Left forelimb (tissue), 1 donor: ENCODE measurements at regions not wholly inside any gene's neighbourhood (a gene's known extent, or its start where the extent isn't known, plus 50 kb on each side); places are given as distances from the start of the nearest gene placed in this dataset.

ENCODE experiments used
- DNase-seq: peaks from one replicate; pipeline ENCODE4 v3.0.0-alpha.2; 2018; ENCODE audit warnings: low spot score

DNA sequence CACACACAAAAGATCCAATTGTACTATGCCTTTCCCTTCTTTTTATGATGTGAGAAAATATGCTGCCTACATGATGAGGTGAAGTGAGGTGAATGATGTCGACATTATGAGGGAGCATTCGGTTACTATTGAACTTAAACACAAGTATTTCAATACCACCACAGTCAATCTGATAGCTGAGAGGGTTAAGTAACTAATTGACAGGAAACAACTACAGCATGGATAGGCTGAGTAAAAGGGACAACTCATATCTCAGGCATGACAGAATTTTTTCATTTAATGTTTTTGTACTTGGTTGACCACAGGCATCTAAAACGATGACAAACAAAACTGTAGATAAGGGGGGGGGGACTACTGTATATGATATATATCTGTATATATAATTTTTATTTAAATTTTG is 488.9 kb downstream of the SH2D4B start:
- no peak for DNase-seq

DNA sequence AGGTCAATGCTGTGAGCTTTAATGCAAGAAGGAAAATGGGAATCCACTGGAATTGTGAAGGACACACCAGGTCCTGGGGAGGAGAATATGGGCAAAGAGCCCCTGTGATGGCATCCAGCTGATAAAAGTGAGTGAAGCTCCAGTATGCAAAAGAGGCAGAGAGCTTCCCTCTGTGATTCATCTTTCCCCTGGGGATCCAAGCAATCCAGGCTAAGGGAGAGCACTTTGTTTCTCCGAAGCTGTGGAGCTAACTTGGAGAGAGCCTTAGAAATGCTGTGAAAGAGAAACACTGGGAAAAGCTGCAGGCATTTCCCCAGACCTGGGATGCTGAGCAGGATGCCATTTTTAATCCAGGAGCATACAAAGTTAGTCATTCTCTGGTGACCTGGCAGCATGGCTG is 489.5 kb downstream of the SH2D4B start:
- DNase-seq: no peak

DNA sequence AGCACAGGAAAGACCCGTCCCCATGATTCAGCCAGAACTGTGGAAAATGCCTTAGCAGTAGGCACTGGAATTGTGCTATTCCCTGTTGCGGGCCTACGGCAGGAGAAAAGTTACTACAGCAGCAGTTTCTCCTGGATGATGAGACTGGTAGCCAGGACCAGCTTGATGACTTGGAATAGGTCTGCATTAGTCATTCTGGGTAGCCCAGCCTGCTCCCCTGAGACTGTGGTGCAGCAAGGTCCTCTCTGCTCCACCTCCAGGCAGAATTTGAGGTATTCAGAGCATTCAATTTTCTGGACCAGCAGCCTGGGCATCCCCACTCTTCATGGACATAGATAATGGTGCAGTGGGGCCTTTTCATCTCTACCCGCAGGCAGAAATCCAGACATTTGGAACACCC is 490.0 kb downstream of the SH2D4B start:
- no peak for DNase-seq

DNA sequence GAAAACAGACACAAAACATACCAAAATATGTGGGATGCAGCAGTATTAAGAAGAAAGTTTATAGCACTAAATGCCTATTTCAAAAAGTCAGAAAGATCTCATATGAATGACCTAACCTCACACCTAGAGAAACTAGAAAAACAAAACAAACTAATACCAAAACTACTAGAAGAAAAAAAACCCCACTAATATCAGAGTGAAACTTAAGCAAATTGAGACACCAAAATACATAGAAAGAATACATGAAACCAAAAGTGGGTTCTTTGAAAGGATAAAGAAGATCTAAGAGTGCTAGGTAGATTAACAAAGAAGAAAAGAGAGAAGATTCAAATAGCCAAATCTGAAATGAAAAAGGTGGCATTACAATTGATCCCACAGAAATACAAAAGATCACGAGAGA is 494.1 kb downstream of the SH2D4B start:
- DNase-seq: no peak

DNA sequence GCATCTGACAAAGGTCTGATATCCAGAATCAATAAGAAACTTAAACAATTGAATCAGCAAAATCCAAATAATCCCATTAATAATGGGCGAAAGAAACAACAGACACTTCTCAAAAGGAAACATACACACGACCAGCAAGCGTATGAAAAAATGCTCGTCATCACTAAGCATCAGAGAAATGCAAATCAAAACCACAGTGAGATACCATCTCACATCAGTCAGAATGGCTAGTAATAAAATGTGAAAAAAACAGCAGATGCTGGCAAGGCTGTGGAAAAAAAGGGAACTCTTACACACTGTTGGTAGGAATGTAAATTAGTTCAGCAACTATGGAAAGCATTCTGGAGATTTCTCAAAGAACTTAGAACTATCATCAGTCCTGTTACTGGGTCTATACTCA is 496.7 kb downstream of the SH2D4B start:
- no peak for DNase-seq

DNA sequence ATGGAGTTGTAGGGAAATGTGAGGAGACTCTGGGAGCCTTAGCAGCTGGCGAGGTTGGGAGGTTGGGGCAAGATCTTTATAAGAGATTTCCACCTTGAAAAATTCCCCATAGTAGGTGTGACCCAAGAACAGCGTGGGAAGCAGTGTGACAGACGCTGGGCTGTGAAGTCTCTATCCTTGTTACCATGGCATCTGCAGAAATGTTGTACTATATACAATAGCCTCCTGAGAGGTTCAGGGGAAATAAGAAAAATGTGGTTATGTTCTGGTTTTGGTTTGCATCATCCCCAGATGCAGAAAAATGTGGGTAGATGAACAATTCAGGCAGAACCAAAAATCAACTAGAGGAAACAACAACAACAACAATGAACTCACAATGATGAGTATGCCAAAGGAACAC is 498.6 kb downstream of the SH2D4B start:
- no peak for DNase-seq

DNA sequence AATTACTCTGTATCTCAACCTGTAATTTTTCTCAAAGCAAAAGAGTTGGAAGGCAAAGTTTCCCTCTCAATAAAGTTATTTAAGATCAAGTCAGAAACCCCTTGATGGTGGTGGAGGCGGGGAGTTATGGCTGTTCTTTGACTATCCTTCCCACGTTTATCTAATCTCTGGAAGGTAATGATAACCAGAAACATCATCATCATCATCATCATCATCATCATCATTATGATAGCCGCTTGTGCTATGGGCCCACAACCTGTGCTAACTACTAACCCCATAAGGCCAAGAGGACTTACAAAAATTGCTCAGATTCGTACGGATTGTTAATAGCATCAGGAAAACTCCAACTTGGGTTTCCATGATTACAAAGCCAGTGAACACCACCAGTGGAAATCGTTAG is 502.3 kb downstream of the SH2D4B start:
- DNase-seq: no peak

DNA sequence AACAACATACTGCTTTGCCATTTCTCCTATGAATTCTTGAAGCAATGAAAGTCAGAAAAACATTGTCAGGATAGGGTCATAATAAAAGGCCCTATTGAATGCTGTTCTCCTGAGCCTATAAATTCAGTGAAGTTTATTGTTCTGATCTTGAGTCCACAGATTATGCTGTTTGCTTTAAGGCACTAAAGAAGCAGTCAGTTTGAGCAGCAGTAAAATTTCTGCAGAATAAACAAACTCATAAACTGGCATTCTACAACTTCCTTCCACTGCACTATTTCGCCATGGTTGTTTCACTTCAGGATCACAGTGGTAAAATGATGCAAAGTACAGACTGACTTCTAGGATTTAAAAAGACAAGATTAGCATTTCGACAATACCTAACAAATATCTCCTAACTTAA is 503.2 kb downstream of the SH2D4B start:
- DNase-seq: no peak

DNA sequence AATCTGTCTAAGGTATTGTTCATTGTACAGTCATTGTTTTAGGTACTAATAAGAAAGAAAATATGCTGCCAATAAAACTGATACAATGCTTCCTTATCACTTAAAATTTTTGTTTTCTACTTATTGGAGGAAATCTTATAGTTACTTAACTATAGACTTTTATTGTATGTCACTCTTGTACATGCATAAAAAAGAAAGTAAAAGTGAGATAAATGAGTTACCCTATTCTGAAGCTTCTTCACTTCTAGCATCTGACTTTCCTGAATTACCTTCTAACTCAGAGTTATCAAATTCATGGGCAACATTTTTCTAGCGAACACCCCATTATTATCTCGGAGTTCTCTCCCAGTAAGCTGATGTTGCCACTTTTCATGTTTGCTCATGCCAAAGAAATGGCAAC is 504.9 kb downstream of the SH2D4B start:
- no peak for DNase-seq

DNA sequence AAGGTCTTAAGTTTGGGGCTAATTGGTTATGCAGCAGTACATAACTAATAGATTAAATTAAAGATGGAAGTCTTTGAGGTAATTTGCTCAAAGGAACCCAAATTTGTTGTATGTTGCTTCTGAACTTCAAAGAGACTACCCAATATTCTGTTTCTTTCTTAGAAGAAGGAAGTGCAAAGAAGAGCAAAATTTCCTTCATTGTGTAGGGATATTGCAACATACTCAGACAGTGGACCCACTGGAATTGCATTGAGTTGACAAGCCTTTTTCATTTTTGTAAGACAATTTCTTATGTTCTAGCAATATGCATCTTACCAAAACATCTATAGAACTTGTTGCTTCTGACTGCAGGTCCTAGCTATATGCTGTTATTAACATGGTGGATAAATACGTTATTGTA is 527.8 kb downstream of the SH2D4B start:
- no peak for DNase-seq

DNA sequence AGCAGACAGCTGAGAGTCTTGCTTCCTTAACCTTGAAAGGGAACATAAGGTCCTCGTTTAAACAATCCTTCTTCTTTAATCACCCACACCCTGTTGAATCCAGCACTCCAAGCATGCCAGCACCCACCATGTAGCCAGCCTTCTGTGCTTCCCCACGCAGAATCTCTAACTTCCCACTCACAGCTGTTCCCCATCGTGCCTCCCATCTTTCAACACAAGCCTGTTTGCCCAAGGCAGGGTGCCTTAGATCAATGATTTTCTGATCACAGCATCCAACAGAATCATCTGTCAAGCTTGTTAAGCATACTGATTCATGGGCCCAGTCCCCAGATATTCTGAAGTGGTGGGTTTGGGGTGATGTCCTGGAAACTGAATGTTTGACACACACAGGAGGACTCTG is 530.8 kb downstream of the SH2D4B start:
- no peak for DNase-seq

DNA sequence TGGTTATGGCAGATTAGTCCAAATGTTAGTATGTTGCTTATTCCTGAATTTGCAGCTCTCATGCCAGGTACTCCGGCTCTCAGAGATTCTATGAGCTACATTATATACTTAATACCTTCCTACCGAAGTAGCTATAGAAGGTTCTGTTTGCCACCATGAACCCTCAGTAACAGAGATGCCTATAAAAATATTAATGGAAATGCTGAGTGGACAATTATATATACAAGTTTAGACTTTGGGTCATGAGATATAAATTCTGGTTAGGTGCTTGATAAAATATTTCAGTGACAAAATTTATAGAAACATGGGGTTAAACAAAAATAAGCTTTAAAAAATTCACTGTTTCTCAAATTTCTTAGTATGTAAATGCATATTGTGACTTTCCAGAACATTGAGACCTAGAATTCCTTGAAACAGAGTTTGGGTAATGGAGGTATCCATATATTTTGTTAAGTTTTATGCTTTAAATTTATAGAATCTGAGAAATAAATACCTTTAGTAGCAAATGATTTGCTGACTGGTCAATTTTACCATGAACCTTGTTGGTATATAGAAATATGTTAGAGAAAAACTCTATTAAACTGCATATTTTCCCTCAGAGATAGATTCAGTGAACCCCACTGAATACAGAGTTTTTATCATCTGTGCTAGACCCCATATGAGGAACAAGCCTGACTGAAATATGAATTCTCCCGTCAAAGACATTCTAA is 533.5 kb downstream of the SH2D4B start:
- no peak for DNase-seq

DNA sequence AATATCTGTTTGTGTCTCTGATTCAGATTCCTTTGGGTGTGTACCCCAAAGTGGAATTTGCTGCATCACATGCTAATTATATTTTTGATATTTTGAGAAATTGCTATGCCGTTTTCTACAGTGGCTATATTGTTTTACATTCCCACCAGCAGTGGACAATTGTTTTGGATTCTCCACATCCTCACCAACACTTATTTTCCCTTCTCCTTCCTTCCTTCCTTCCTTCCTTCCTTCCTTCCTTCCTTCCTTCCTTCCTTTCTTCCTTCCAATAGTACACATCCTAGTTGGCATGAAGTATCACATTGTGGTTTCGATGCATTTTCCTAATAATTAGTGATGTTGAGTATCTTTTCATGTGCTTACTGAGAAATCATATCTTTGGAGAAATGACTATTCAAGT is 535.5 kb downstream of the SH2D4B start:
- no peak for DNase-seq

DNA sequence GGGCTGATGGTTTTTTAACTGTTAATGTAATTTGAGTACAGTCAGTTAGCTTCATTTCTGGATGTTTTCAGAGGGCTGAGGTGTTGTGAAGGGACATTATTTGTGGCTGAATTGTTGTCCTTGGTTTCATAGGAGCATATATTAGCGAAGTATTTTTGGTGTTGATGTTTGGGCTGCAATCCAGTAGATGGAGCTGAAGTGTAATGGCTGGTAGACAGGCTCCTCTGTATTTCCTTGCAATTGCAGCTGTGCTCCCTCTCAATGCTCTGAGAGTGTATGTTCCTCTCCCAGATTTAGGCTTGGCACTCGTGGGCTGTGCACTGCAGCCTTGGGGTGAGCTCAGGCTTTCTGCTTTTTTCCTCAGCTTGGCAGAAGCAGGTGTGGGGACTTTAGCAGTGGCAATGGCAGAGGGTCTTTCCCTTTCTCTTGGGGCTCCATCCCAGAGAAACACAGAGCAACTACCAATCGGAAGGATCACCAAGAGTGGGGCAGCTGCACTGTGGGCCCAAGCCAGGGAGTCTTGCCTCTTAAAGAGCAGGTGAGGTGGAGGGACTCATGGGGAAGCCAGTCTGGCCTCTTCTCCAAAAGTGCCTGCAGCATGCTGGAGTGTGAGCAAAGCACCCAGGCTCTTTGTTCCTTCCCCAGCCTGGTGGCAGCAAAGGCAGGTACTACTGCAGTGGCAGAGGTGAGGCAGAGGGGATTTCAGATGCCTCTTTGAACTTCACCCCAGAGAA is 544.4 kb downstream of the SH2D4B start:
- no peak for DNase-seq

DNA sequence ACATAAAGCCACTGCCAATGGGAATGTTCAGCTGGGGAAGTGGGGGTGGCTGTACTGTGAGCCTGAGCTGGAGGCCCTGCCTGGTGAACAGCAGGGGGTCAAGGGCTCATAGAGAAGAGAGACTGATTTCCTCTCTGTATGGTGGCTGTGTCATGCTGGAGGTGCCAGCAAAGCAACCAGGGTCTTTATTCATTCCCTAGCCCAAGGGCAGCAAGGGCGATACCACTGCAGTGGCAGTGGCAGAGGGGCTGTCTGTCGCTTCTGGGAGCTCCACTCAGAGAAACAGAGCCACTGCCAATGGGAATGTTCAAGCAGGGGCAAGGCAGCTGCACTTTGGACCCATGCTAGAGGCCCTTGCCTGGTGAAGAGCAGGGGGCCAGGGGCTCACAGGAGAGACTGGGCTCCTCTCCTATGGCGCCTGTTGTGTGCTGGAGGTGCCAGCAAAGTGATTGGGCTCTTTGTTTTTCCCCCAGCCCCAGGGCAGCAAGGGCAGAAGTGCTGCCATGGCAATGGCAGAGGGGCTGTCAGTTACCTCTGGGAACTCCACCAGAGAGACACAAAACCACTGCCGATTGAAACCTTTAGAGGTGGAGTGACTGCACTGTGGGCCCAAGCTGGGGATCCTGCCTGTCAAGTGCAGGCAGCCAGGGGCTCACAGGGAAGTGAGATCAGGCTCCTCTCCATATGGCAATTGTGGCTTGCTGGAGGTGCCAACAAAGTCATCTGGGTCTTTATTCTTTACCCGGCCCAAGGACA is 545.1 kb downstream of the SH2D4B start:
- DNase-seq: no peak

DNA sequence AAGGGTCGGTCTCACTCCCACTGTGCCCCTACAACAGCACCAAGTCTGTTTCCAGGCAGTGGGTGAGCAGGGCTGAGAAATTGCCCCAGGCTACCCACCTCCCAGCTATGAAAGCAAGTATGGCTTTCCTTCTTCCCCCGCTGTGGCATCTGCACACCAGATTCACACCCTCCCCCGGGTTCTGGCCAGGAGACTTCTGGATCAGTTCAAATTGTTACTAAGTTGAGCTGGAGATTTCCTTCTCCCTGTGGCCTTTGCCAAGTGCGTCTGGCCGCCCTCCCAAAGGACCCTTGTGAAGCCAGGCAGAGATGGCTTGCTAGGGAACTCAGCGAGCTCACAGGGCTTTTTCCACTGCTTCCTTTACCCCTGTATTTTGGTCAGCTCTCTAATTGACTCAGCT is 555.4 kb downstream of the SH2D4B start:
- no peak for DNase-seq

DNA sequence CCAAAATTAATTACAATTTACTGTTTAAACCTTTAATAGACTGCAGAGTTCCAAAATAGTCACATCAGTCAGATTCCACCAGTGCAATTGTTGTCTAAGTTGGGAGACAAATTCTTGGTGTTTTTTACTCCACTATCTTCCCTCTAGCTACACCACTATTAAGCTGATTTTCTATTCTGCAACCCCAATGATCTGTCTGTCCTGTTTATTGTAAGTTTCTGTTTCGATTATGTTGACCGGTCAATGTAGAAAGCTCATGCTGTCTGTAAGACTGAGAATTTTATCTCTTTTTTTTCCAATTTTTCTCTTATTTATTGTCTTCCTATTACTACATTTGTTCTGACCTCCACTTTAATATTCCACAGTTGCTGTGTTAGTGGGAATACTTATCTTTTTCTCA is 557.5 kb downstream of the SH2D4B start:
- DNase-seq: no peak

DNA sequence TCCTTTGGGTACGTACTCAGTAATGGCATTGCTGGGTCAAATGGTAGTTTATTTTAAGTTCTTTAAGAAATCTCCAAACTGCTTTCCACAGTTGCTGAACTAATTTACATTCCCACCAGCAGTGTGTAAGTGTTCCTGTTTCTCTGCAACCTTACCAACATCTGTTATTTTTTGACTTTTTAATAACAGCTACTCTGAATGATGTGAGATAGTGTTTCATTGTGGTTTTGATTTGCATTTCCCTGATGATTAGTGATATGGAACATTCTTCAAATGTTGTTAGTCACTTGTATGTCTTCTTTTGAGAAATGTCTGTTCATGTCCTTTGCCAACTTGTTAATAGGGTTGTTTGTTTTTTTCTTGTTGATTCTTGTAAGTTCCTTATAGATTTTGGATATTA is 558.9 kb downstream of the SH2D4B start:
- DNase-seq: no peak

DNA sequence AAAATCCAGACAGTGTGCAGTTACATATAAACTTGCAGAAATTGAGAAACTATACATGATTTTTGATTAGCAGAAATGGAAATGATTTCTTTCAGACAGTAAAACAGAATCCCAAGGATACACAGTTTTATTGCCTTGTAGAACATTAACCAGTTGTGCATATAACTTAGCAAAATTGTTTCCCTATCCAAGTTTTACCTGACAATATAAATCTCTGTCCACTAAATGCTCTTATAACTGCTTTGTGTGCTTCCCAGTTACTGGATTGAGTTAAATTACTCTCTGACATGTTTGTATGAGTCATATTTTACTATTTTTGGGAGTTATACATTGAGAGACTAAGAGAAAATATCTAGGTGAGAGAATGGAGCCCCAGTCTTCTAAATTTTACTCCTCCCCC is 563.4 kb downstream of the SH2D4B start:
- no peak for DNase-seq

DNA sequence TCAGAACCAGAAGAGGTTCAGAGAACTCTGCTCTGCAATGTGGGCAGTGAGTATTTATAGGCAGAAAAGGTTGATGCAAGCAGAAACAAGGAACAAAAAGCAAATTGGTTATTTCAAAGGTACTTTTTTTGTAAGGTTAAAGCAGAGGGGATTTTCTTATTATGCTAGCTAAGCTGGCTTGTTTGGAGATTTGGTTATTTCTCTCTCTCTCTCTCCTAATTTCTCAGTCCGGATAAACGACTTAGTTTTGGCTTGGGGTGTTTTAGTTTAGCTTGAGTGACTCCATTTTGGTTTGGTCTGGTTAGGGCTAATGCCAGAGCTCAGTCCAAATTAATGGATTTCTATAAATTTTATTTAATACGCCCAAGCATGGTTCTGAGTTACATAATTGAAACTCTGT is 566.8 kb downstream of the SH2D4B start:
- no peak for DNase-seq

DNA sequence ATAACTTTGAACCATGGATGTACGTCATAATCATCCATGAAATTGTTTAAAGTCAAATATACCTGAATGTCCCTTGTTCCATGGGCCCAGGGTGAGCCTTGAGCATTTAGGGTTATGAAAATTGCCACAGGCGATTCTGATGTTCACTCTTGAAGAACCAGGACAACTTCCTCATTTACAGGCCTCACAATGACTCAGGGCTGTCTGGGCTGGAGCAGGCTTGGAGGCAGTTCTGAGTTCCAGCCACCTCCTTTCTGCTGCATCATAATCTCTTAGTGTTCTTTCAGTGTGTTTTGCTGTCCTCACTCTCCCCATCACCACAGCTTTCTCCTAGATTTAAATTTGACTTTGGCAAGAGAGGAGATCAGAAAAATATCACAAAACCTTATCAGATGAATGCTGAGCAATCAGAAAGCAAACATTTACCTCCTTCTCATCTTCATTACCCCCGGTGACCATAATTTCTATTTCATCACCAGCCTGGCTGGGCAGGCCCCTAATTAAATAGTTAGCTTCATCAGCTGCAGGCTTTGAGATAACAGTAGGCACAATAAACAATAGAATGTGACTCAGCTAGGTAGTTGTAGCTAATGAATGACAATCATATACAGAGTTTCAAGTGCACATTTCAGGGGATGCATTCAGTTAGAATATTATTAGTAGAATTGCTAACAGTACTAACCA is 571.0 kb downstream of the SH2D4B start:
- DNase-seq: no peak

DNA sequence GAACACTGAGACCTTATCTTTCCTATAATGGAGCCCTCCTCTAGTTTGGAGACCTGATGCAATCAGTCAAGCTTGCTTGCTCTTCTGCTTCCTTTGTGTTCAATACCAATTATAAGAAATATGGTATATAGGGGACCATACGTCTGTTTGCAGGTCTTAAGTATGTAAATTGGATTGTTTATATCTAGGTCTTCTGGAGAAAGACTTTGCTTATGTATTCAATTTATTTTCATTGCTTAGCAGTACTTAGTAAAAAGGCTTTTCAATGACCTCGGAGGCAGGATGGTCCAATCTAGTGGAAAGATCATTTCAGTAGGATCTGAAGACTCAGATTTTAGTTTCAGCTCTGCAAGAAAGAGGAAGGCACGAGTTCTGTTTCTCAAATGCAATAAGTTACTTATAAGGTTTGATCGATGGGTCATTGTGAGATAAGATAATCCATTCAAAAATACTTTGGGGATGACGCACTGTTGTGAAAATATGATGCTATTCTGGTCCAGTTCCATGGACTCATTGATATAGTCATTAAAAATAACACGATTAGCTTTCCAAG is 571.6 kb downstream of the SH2D4B start:
- no peak for DNase-seq
